RPMI7951 (cell line): ENCODE measurements at regions not wholly inside any gene's neighbourhood (a gene's known extent, or its start where the extent isn't known, plus 50 kb on each side); places are given as distances from the start of the nearest gene placed in this dataset.
"Not testable (repeated sequence)": the region's sequence is repeated elsewhere in the genome, so short reads cannot be mapped to it uniquely, and the experiment has no call there.

Experiments
- DNase-seq: peaks from one replicate; pipeline ENCODE4 v3.0.0-alpha.2; 2012; ENCODE audit warnings: low read depth

GRCh38 chr11:33971530-33971929 is 79.7 kb upstream of the LMO2 start:
- not testable (repeated sequence) for DNase-seq

DNA sequence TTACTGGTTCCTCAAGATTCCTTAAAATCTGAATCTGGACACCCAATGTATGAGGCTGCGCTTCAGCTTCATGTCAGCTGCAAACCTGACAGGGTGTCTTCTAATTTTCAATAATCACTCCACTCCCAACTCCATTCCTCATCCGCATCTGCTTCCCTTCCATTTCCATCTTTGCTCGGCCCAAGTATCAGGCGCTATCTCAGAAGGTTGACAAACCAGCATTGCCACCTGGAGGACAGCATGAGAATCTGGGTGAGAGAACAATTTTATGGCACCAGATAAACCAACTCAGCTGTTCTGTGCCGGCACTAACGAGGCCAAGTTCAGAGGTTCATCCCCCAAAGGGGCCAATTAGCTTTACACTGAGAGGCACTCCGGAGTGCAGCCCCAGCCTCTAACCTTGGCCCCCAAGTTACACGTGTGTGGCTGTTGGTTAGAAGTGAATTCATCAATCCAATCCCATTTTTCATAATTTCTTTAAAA is 79.1 kb upstream of the LMO2 start:
- DNase-seq: peak; percentile 59

DNA sequence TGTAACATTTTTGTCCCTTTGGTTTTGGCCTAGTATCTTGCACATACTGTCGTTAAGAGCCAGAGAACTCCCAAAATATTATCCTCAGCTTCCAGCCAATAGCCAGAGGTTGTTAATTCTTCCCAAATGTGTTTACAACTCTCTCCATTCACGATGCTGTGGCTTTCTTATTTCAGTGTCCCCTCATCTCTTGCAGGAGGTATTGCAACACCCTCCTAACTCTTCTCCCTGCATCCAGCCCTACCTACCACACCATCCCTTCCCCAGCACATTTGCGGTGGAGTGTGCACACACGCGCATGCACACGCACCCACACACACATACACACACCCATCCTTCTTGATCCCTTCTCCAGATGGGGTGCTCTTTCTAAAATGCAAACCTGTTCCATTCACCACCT is 75.6 kb upstream of the LMO2 start:
- DNase-seq: no peak

DNA sequence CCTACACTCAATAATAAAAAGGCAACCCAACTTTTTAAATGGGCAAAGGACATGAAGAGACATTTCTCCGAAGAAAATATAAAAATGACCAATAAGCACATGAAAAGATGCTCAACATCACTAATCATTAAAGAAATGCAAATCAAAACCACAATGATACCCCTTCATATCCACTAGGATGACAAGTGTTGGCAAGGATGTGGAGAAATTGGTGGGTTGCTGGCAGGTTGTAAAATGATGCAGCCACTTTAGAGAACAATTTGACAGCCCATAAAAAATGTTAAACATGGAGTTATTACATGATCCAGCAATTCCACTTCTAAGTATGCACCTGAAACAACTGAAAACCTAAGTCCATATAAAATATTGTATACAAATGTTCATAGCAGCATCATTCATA is 73.2 kb upstream of the LMO2 start:
- no peak for DNase-seq

DNA sequence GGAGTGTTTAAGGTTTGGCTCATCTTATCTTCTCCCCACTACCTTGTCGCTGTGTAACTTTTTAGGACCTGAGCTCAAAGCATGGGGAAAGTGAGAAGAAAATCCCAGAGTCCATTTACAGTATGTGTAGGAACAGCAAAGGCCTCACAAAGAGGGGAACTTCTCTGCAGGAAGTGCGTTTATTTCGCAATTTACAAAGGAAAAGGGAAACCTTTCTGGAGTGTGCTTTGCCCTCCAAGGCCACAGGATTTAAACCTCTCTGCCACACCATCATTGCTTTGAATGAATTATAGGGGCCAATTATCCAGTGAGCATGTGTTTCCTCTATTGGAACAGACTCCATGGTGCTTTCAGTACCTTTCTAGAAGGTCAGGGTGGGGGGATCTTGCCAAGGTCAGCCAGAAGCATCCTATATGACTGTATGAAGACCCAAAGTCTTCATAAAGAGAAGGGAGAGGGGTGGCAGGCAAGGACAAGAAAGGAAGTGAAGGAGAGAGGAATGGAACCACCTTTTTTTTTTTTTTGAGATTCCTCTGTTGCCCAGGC is 68.1 kb upstream of the LMO2 start:
- DNase-seq: no peak

- no peak for DNase-seq
These were observed 65.5 kb upstream of the LMO2 start for GRCh38 chr11:33957304-33957917.

GRCh38 chr11:33956611-33957010 is 64.7 kb upstream of the LMO2 start:
- DNase-seq: no peak

- no peak for DNase-seq
These were observed 61.4 kb upstream of the LMO2 start for GRCh38 chr11:33953289-33953688.

GRCh38 chr11:33952805-33953204 is 60.9 kb upstream of the LMO2 start:
- DNase-seq: no peak

- DNase-seq: no peak
These were observed 57.5 kb upstream of the LMO2 start for GRCh38 chr11:33949252-33949913.

DNA sequence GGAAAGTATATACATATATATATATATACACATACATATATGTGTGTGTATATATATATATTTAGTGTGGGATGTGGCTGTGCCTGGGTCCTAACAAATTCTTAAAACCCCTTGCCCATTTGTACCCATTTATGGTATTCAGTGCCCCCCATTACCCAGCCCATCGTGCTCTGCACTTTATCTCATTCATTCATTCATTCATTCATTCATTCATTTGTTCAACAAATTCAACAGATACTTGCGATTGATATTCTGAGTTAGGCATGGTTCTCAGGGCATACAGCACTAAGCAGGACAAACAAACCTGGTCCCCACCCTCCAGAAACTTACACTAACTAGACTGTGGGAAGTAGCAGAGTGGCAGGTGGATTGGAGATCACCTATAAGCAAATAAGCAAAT is 56.6 kb upstream of the LMO2 start:
- no peak for DNase-seq

DNA sequence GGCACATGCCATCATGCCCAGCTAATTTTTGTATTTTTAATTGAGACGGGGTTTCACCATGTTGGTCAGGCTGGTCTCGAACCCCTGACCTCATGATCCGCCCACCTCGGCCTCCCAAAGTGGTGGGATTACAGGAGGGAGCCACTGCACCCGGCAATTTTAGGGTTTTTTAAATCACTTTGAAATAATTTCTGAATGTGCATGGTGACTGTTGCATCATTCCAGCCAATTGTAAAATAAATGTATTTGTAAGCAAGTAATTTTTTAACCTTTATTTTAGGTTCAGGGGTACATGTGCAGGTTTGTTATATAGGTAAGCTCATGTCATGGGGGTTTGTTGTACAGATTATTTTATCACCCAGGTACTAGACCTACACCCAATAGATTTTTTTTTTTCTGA is 56.0 kb upstream of the LMO2 start:
- DNase-seq: not testable (repeated sequence)

DNA sequence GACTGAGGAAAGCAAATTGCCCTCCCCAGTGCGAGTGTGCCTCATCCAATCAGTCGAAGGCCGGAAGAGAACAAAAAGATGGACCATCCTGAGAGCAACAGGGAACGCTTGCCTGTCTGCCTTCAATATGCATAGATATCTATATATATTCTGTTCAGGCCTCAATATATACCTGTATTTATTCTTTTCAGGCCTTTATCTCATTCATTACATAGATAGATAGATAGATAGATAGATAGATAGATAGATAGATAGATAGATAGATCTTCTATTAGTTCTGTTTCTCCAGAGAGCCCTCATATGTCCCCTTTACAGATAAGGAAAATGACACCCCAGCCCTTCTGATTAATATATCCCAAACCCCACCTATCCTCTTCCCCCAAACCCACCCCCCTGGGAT is 55.1 kb upstream of the LMO2 start:
- no peak for DNase-seq

DNA sequence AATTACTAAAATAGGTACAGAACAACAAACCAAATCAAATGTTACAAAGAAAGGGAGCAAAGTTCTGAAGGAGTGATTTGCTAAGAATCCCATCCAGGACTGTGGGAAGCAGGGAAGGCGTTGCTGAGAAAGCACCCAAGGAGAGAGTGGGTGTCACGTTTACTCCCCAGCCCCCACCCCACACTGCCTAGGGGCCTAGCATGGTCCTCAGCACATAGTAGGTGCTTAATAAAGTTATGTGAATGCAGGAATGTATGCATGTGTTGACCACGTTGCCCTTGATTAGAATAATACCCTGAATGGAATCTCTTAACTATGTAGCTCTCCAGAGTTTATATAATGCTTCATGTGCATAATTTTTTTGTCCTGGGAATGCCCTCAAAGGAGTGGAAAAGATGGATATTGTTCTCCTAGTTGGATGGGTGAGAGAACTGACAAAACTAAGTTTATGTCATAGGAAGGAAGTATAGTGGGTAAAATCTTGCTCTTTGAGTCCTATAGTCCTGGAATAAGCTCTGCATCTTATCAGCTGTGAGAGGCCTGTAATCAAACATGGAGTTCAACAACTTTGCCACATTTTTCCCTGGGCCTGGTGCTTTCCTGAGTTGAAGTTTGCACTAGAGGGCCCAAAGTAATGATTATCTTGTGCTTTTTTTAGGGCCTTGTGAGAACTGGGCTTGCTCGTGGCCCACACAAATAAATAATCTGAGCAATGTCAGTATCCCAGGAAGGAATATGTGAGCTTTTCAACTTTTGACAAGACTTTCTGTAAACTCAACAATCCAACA is 53.8 kb upstream of the LMO2 start:
- no peak for DNase-seq

DNA sequence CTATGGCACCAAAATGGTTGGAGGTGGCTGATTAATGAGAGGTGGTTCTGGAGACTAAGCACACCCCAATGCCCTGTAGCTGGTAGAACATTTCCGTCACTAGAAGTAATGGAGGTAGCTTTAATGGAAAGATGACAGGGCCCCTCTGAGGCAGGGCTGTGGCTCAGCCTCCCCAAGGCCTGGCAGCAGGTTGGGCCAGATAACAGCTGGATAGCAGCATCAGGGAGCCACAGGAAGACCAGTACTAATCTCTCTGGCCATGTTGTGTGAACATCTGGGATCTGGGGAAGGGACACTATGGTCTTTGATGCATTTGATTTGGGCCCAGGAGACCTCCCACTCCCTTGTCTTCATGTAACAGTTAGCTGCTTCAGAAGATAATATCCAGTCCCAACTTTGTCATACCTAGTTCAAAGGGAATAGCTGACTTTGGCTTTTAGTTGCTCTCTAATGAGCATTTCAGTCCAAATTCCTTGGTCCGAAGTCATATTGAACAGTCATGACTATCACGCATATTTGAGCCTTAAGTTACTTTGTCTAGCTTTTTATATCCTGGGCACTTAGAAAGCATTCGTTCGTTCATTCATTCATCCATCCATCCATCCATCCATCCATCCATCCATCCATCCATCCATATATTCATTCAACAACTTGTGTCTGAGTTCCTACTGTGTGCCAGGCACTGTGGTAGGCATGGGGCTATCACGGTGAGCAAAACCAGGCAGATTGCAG is 53.0 kb upstream of the LMO2 start:
- DNase-seq: no peak

- no peak for DNase-seq
These were observed 52.4 kb upstream of the LMO2 start for GRCh38 chr11:33944345-33944692.

DNA sequence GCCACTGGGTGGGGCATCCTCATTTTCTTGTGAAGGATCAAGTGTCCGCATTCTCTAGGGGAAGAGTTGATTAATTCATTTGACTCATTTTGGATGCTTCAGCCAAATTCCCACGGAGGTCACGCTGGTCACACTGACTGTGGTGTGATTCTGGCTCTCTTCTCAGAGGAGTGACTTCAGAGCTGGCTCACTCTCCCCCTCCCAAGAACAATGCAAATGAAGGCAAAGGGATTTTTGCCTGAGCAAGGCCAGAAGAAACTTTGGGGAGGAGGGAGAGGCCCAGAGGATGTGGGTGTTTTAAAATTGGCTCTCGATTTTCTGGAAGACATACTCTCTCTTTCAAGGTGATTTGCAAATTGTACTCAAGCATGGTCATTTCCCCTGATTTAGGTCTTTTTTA is 51.1 kb upstream of the LMO2 start:
- peak; percentile 78 for DNase-seq

DNA sequence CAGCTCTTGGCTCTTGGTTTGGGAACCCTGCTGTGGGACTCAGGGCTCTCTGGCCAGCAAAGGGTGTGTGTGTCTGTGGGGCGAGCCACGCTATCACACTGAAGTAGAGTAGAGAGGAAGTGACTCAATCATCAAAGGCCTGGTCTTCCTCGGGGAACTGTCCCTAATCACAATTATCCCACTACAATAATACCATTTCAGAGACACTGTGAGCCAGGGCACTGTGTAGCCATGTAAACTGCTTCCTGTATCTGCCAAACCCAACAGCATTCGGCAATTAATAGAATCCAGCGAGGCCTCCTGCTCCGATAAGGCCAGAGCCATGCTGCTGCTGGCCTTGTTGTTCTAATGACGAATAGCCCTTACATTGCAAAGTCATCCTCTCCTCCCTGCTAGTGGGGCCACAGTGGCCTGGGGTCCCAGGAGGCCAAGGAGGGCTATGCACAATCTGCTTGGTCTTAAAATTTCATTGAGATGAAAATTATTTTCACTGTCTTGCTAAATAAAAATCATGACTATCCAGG is 49.8 kb upstream of the LMO2 start:
- peak; percentile 76 for DNase-seq
